Neuron (in vitro differentiated cells): ENCODE measurements at regions not wholly inside any gene's neighbourhood (a gene's known extent, or its start where the extent isn't known, plus 50 kb on each side); places are given as distances from the start of the nearest gene placed in this dataset.

Experiments used
- H2AFZ ChIP-seq: one replicate; pipeline ENCODE4 v1.6.1; 2013; ENCODE audit warnings: low read depth, mild to moderate bottlenecking, inconsistent platforms, low read length, moderate library complexity
- H3K27me3 ChIP-seq: one replicate; pipeline ENCODE4 v1.6.1; 2013; ENCODE audit warnings: low read length; ENCODE audit not compliant: insufficient read depth
- H3K36me3 ChIP-seq: one replicate; pipeline ENCODE4 v1.6.1; 2013; ENCODE audit warnings: low read length; ENCODE audit not compliant: insufficient read depth
- H3K4me1 ChIP-seq: one replicate; pipeline ENCODE4 v1.6.1; 2013; ENCODE audit warnings: low read length; ENCODE audit not compliant: insufficient read depth
- H3K4me3 ChIP-seq: 2 replicates; pipeline ENCODE4 v1.5.1; 2013; ENCODE audit warnings: mild to moderate bottlenecking, low read length, moderate library complexity
- H3K9me3 ChIP-seq: one replicate; pipeline ENCODE4 v1.6.1; 2013; ENCODE audit warnings: low read length

DNA sequence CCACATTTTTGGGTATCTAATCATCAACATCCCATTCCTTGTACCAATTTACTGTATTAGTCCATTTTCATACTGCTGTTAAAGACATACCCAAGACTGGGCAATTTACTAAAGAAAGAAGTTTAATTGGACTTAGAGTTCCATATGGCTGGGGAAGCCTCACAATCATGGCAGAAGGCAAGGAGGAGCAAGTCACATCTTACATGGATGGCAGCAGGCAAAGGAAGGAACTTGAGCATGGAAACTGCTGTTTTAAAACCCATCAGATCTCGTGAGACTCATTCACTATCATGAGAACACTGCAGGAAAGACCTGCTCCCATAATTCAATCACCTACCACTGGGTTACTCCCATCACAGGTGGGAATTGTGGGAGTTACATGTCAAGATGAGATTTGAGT is 95.4 kb upstream of the SLCO6A1 start:
- H3K36me3 ChIP-seq, result no peaks in the 10 kb centered on the region
- no peaks in the 10 kb centered on the region for H3K9me3 ChIP-seq
- no peak overlapping the region for H2AFZ ChIP-seq
- H3K27me3 ChIP-seq, result no peaks in the 10 kb centered on the region
- H3K4me1 ChIP-seq, result no peaks in the 10 kb centered on the region
- no peak overlapping the region for H3K4me3 ChIP-seq

DNA sequence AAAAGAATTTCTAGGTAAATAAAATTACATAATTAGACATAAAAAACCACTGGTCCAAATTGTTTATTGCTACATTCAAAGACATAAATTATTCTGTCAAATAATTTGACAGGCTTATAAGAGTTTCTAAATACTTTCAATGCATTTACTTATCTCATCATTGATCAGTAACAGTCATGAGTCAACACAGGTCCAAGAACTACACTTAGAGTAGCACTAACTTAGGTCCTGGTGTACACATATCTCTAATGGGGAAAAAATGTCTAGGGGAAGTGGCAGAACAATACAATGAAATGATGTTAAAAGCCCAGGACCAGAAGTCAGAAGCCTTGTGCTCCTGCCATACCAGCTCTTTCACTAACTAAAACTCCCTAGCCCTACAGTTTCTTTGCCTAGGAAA is 96.5 kb upstream of the SLCO6A1 start:
- no peak overlapping the region for H3K4me3 ChIP-seq
- no peak overlapping the region for H2AFZ ChIP-seq

DNA sequence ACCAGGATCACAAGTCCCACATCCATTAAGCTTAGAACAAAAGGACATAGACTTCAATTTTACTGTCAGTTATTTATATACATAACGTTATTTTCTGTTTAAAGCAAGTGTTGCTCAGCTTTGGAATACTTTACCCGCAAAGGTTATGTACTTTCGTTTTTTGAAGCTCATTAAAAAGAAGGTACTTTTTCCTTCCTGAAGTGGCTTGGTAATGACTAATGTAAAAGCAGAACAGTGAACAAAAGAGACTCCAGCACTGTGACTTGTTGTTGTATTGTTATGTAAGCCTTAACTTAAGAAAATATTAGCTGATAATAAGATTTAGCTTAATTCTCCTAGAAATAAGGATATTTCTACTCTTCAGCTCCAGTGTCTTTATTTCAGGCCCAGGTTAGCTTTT is 97.3 kb upstream of the SLCO6A1 start:
- no peak overlapping the region for H2AFZ ChIP-seq
- H3K36me3 ChIP-seq, result no peaks in the 10 kb centered on the region
- no peak overlapping the region for H3K4me3 ChIP-seq
- no peaks in the 10 kb centered on the region for H3K27me3 ChIP-seq
- H3K9me3 ChIP-seq, result no peaks in the 10 kb centered on the region
- H3K4me1 ChIP-seq, result no peaks in the 10 kb centered on the region

More for the DNA sequence above, 96.5 kb upstream of the SLCO6A1 start:
- Histone ChIP-seq H3K27me3 (no peaks in the 10 kb centered on the region), H3K4me1 (no peaks in the 10 kb centered on the region), H3K9me3 (no peaks in the 10 kb centered on the region), H3K36me3 (no peaks in the 10 kb centered on the region)

DNA sequence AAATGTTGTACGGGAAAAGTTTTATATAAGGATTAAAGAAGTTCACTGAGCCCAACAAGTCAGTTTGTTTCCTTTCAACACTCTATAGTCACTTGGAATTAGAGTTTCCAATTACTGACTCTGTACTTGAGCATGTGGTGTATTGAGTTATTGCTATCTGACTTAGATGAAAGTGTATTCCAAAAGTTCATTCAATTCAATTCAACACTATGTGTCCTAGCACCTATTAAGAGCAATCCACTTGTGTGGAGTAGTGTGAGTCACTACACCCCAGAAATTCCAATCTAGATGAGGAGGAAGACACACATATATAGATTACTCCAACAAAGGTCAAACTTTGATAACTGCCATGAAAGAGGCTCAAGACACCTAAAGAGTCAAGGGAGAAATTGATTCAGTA is 98.2 kb upstream of the SLCO6A1 start:
- no peaks in the 10 kb centered on the region for H3K4me1 ChIP-seq
- H3K4me3 ChIP-seq, result no peak overlapping the region
- H3K27me3 ChIP-seq, result no peaks in the 10 kb centered on the region
- H3K9me3 ChIP-seq, result no peaks in the 10 kb centered on the region
- H3K36me3 ChIP-seq, result no peaks in the 10 kb centered on the region
- H2AFZ ChIP-seq, result no peak overlapping the region

DNA sequence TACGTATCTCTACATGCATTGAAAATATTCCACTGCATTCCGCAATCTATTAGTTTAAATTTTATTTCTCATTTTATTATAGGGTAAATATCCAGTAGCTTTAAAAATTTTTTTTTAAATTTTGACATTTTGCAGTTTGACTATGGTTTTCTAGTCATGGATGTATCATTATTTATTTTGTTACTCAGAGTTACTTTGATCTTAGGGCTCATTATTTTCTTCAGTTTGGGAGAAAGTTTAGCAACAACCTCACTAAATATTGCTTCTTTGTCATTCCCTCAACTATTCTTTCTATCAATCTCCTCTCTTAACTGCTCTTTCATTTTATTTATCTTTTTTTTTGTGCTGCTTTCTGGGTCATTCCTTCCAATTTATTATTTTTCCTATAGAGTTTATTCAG is 100.5 kb upstream of the SLCO6A1 start:
- no peaks in the 10 kb centered on the region for H3K9me3 ChIP-seq
- H3K4me1 ChIP-seq, result peaks cover 3% of the 10 kb centered on the region
- no peak overlapping the region for H2AFZ ChIP-seq
- no peaks in the 10 kb centered on the region for H3K27me3 ChIP-seq
- no peak overlapping the region for H3K4me3 ChIP-seq
- no peaks in the 10 kb centered on the region for H3K36me3 ChIP-seq

DNA sequence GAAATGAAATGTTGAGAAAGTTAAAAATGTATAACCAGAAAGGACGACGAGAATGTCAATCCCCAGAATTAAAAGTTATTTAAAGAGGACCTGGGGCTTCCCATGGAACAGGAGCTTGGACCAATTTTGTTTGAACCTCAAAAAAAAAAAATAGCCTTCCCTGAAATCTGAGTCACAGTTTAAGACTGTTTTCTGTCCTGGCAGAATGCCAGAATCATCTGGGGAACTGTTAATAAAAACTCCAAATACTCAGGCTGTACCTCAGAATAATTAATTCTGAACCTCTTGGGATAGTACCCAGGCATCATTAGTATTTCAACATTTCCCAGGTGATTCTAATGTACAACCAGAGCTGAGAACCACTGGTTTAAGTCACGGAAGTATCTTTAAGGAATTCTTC is 102.2 kb upstream of the SLCO6A1 start:
- H3K4me1 ChIP-seq, result peaks cover 3% of the 10 kb centered on the region
- H3K36me3 ChIP-seq, result no peaks in the 10 kb centered on the region
- H3K9me3 ChIP-seq, result no peaks in the 10 kb centered on the region
- H2AFZ ChIP-seq, result no peak overlapping the region
- H3K4me3 ChIP-seq, result no peak overlapping the region
- H3K27me3 ChIP-seq, result no peaks in the 10 kb centered on the region

DNA sequence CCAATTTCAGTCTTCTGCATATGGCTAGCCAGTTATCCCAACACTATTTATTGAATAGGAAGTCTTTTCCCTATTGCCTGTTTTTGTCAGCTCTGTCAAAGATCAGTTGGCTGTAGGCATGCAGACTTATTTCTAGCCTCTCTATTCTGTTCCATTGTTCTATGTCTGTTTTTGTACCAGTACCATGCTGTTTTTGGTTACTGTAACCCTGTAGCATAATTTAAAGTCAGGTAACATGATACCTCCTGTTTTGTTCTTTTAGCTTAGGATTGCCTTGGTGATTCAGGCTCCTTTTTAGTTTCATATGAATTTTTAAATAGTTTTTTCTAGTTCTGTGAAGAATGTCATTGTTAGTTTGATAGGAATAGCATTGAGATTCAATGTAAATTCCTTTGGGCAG is 104.9 kb upstream of the SLCO6A1 start:
- H3K9me3 ChIP-seq, result no peaks in the 10 kb centered on the region
- H3K36me3 ChIP-seq, result no peaks in the 10 kb centered on the region
- H3K27me3 ChIP-seq, result no peaks in the 10 kb centered on the region
- H3K4me3 ChIP-seq, result no peak overlapping the region
- H2AFZ ChIP-seq, result no peak overlapping the region
- peaks cover 3% of the 10 kb centered on the region for H3K4me1 ChIP-seq

DNA sequence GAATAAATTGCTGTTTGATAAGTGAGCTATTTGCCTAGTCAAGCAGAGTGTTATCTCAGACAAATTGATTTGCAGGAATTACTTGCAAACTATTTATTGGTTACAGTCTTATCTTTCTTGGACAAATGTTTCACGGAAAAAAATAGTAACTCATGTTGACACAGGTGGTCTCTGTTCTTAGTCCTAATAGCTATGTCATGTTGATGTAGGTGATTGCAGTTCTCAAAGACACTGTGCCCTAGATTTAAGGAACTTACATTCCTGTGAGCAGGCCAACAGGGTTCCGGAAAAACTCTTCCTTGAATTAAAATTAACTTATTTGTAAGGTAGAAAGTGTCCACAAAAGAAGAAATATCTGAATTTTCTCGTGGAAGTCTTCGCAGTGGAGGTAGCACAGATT is 109.6 kb upstream of the SLCO6A1 start:
- Histone ChIP-seq H3K9me3 (no peaks in the 10 kb centered on the region), H3K4me3 (no peak overlapping the region), H2AFZ (no peak overlapping the region), H3K27me3 (no peaks in the 10 kb centered on the region), H3K4me1 (peaks cover 3% of the 10 kb centered on the region), H3K36me3 (no peaks in the 10 kb centered on the region)

DNA sequence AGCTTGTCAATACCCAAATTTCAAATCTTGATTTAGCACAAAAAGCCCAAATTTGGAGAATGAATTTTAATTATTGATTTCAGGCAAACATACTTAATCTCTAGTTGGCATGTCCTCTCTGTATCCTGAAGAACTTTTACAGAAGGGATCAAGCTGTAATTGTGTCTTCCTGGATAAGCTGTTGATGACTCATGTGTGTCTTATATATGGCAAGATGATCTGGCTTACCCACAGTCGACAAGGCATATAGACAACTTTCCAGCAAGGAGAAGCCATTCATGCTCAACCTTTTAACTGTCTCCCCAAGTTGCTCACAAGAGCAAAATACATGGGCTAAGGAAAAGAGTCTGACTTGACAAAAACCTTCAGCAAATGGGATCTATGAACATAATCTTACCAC is 112.5 kb upstream of the SLCO6A1 start:
- H3K27me3 ChIP-seq, result no peaks in the 10 kb centered on the region
- no peak overlapping the region for H2AFZ ChIP-seq
- H3K4me3 ChIP-seq, result no peak overlapping the region
- no peaks in the 10 kb centered on the region for H3K9me3 ChIP-seq
- no peaks in the 10 kb centered on the region for H3K4me1 ChIP-seq
- H3K36me3 ChIP-seq, result no peaks in the 10 kb centered on the region

DNA sequence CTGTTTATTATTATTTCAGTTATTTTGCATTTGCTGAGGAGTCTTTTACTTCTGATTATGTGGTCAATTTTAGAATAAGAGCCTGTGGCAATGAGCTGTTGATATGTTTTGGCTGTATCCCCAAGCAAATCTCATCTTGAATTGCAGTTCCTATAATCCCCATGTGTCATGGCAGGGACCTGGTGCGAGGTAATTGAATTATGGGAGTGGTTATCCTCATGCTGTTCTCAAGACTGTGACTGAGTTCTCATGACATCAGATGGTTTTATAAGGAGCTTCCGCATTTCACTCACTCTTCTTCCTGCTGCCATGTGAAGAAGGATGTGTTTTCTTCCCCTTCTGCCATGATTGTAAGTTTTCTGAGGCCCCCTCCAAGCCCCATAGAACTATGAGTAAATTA is 114.9 kb upstream of the SLCO6A1 start:
- no peaks in the 10 kb centered on the region for H3K9me3 ChIP-seq
- no peak overlapping the region for H2AFZ ChIP-seq
- H3K27me3 ChIP-seq, result no peaks in the 10 kb centered on the region
- H3K4me1 ChIP-seq, result no peaks in the 10 kb centered on the region
- no peaks in the 10 kb centered on the region for H3K36me3 ChIP-seq
- H3K4me3 ChIP-seq, result no peak overlapping the region

DNA sequence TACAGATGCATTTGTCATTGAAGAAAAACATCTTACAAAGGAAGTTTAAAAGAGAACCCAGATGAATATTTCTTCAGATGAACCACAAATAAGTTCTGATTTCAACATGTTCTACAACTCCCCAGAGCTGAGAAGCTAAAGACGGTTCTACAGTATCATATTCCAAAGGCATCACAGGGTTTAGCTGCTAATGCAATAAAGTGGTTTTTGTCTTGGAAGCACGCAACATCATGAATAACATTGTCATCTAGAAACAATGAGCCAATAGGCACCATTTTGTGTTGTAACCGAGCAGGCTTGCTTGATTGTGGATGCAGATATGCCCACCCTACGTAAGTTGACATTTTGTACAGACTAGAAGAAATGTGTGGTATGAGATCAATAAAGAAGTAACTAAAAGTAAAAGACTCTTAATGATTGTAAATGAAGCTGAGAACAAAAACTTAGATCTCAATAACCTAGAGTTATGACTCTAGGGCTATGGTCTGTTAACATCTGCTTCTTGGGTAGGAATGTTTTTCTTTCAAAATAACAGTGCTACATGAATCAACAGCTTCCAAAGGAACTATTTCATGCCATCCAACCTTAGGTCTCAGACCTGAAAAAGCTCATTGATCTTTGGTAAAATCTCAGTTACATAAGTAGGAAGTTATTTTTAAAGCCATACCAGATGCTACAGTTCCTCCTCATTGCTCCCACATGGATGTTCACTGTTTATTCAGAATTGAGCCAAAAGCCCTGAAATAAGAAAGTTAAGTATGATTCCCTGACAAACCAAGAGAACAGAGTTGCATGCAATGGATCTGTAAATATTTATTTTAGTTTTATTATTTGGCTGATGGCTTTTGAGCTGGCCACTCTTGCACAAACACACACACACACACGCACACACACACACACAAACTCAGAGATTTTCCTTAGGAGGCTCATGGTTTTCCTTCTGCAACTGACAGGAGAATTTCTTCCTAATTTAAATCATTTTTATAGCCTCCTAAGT is 118.7 kb upstream of the SLCO6A1 start:
- H3K9me3 ChIP-seq, result no peaks in the 10 kb centered on the region
- H3K4me3 ChIP-seq, result no peak overlapping the region
- H3K4me1 ChIP-seq, result peaks cover 4% of the 10 kb centered on the region
- no peaks in the 10 kb centered on the region for H3K36me3 ChIP-seq
- H3K27me3 ChIP-seq, result no peaks in the 10 kb centered on the region
- H2AFZ ChIP-seq, result peak overlapping the region; percentile 1

DNA sequence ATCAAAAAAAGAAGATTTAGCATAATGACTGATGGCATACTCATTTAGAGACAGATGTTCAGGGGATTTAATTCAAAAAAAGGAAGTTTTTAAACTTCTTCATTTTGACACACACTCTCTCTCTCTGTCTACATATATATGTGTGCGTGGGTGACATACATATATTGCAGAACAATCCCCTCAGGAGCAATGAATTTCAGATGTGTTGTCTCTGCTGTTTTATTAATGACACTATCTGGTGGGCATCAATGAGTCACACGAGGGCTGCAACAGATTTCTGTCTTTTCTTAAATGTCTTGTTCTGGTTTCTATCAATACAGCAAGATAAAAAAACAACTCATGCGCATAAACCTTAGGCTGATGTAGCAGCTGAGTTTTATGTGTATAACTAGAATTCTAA is 123.5 kb upstream of the SLCO6A1 start:
- H3K9me3 ChIP-seq, result no peaks in the 10 kb centered on the region
- no peaks in the 10 kb centered on the region for H3K27me3 ChIP-seq
- H3K4me3 ChIP-seq, result no peak overlapping the region
- H2AFZ ChIP-seq, result no peak overlapping the region
- H3K4me1 ChIP-seq, result peaks cover 20% of the 10 kb centered on the region
- H3K36me3 ChIP-seq, result no peaks in the 10 kb centered on the region

DNA sequence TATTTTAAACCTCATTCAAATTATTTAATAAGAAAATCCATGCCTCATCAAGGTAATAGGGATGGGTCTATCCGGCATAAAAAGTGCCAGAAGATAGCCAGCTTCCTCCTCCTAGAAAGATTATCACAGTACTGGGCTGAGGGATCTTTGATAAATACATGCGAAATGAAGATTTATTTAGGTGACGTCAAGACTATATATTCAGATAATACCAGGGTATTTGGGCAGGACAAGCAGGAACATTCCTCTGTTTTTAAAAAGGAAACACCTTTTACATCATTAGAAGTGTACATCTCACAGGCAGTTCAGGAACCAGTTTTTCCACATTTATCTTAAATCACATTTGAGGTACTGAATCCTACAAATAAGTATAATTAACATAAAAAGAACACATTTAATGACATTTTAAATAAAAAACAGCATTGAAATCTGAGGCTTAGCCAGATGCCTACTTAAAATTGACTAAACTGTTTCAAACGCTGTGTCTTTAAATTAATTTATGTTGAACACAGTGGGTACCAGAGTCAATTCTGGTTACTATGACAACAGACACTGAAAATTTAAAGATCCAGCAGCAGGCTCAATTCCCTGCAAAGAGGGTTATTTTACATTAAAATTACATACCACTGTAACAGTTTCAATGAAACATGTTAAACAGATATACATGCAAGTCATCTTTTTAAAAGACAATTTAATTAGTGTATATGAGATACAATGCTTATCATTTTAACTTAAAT is 124.7 kb upstream of the SLCO6A1 start:
- Histone ChIP-seq H2AFZ (no peak overlapping the region), H3K4me3 (no peak overlapping the region), H3K27me3 (no peaks in the 10 kb centered on the region), H3K4me1 (peaks cover 20% of the 10 kb centered on the region), H3K36me3 (no peaks in the 10 kb centered on the region), H3K9me3 (no peaks in the 10 kb centered on the region)
